Skeletal muscle cell (primary cell): ENCODE measurements at regions not wholly inside any gene's neighbourhood (a gene's known extent, or its start where the extent isn't known, plus 50 kb on each side); places are given as distances from the start of the nearest gene placed in this dataset.
"Not testable (repeated sequence)": the region's sequence is repeated elsewhere in the genome, so short reads cannot be mapped to it uniquely, and the experiment has no call there.

ENCODE experiments used
- DNase-seq: peaks from one replicate; pipeline ENCODE4 v3.0.0-alpha.2; 2010; ENCODE audit warnings: low read depth
- H3K4me3 ChIP-seq: 2 replicates; pipeline ENCODE4 v1.5.1; 2011; ENCODE audit warnings: low read depth, mild to moderate bottlenecking, control low read depth, low read length, moderate library complexity

GRCh38 chr7:15143936-15144335, 241.4 kb upstream of the DGKB start:
- H3K4me3 ChIP-seq = no peak overlapping the region
- no peak for DNase-seq

DNA sequence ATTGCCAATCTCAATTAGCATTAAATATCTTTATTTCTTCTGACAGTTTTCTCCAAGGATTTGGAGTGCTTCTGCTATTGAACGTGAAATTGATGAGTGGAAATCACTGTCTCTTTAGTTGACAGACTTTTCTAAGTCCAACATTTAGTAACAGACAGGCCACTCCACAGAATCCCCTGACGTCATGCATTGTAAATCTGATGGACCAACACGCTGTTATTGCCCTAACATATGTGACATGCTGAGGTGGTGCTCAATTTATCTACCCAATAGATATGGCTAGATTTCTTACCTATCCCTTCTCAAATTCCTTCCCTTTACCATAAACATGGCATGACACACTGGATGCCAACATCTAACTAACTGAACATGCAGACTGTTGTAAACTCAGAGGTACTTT, 240.6 kb upstream of the DGKB start:
- DNase-seq = no peak
- no peak overlapping the region for H3K4me3 ChIP-seq

- no peak for DNase-seq
- H3K4me3 ChIP-seq = no peak overlapping the region
Measured at GRCh38 chr7:15140431-15140830, 237.9 kb upstream of the DGKB start.

DNA sequence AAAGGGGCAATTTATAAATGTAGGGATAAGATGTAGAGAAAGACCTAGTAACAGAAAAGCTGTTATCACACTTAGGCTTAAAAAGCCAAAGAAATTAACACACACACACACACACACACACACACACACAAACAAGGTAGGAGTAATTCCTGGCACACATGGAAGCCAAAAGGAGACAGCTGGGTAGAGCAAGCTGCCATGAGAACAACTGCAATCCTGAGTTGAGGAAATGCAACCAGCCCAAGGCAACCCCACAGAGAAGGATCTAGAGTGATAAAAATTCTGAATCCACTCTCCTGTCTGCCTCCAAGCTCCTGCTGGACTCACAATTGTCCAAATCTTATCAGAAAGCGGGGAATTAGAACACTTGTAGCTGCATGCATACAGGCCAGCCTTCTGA, 229.1 kb upstream of the DGKB start:
- DNase-seq = no peak
- no peak overlapping the region for H3K4me3 ChIP-seq

GRCh38 chr7:15130666-15131541, 228.4 kb upstream of the DGKB start:
- no peak overlapping the region for H3K4me3 ChIP-seq
- DNase-seq = peak; percentile 27

GRCh38 chr7:15128716-15129115, 226.2 kb upstream of the DGKB start:
- H3K4me3 ChIP-seq = no peak overlapping the region
- DNase-seq = no peak

DNA sequence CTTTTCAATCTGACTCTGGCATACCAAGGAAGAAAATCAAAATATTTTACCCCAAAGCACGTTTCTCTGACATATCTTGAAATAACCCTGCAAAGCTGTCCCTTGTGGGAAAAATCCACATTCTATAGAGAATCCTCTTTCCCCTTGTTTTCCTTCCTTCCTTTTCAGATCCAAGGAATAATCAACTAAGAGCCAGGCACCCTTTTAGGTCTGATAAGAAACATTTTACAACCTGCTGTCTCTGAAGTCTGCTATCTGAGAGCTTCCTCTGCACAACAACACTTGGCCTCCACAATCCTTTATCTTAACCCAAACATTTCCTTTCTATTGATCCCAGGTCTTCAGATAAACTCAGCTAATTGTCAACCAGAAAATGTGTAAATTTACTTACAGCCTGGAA, 224.1 kb upstream of the DGKB start:
- DNase-seq, H3K4me3 ChIP-seq: not testable (repeated sequence)

- DNase-seq = no peak
- no peak overlapping the region for H3K4me3 ChIP-seq
Measured at GRCh38 chr7:15123901-15124300, 221.3 kb upstream of the DGKB start.

DNA sequence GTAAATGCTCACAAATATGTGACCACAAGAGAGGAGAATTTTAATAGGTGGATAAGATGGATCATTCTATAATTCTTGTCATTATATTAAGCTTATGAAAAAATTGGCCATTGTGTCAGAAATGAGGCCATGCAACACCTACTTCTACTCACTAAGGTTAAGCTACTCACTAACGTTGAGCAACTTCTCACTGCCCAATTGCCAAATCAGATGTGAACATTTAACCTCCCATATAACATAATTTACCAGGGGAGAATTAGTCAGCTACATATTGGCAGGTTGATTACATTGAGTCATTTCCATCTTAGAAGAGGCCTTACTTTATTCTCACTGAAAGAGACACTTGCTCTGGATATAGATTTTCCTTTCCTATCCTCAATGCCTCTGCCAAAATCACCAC, 211.2 kb upstream of the DGKB start:
- DNase-seq = peak; percentile 76
- H3K4me3 ChIP-seq = no peak overlapping the region

DNA sequence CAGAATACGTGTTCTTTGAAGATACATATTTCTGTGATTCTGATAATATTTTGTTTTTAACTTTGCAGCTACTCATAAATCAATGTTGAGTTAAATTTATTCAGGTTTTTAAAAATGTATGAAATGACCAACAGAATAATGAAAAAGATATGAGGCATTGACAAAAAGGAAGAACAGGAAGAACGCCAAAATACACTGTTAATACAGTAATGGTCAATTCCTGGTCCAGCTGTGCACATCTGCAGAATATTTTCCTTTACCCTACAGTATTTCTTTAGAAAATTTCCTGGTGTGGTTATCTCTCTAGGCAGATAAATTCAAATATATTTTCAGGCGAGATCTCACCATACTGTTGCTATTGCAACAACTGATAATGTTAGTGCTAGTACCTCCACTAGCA, 203.2 kb upstream of the DGKB start:
- H3K4me3 ChIP-seq = no peak overlapping the region
- no peak for DNase-seq

GRCh38 chr7:15104411-15105092, 202.0 kb upstream of the DGKB start:
- H3K4me3 ChIP-seq = no peak overlapping the region
- DNase-seq = no peak

DNA sequence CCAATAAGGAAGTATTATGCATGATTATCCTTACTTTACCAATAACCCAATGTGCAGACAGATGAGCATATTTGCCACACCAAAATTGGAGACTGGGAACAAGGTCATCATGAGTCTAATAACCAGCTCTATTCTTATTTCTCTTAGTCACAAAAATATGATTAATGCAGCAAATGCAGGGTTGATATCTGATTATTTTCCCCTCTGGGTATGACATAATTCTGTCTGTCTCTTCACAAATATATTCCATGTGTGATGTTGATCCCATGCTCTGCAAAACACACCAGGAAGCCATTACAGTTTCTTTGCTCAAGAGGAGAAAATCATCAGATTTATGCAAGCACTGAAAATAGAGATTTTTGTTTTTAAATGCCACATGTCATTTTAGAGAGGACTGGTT, 196.5 kb upstream of the DGKB start:
- no peak overlapping the region for H3K4me3 ChIP-seq
- no peak for DNase-seq

DNA sequence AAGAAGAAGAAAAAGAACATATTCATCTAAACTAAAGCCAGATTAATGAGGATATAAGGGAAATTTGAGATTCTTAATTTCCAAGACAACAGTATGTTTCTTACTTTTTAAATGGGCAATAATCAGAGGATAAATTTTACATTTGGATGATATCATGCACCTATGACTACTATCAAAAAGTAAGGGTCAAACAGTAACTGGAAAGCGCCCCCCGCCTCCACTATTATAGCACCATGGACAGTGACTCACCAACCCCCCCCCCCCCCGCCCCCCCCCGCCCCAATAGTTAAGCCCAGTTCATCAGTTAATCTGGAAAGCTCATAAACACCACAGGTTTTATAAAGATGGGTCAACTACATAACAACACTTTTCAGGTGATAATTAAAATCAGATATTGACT, 194.3 kb upstream of the DGKB start:
- DNase-seq = no peak
- no peak overlapping the region for H3K4me3 ChIP-seq

GRCh38 chr7:15094989-15095388, 192.4 kb upstream of the DGKB start:
- no peak for DNase-seq
- H3K4me3 ChIP-seq = no peak overlapping the region

- DNase-seq = no peak
- no peak overlapping the region for H3K4me3 ChIP-seq
Measured at GRCh38 chr7:15087771-15088170, 185.2 kb upstream of the DGKB start.

GRCh38 chr7:15086862-15087261, 184.3 kb upstream of the DGKB start:
- no peak overlapping the region for H3K4me3 ChIP-seq
- DNase-seq = no peak

GRCh38 chr7:15086131-15086611, 183.6 kb upstream of the DGKB start:
- H3K4me3 ChIP-seq = no peak overlapping the region

GRCh38 chr7:15085366-15085765, 182.8 kb upstream of the DGKB start:
- DNase-seq = no peak
- no peak overlapping the region for H3K4me3 ChIP-seq

More at GRCh38 chr7:15086131-15086611, 183.6 kb upstream of the DGKB start:
- peak; percentile 33 for DNase-seq

DNA sequence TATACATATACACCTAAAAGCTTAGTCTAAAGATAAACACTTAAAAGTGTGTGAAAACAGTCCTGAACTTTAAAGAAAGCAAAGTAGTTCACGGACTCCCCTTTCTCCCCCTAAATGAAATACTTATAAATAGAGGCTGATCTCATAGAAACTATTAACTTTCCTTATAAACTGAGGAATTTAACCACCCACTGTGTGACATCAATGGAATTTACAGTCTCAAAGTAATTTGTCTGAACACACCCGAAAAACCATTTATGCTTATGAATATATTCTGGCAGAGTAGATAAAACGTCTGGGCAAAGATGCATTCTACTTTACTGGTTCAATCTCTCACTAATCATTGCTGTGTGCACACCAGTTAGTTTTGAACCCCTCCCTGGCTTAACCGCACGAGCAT, 181.8 kb upstream of the DGKB start:
- no peak for DNase-seq
- no peak overlapping the region for H3K4me3 ChIP-seq

DNA sequence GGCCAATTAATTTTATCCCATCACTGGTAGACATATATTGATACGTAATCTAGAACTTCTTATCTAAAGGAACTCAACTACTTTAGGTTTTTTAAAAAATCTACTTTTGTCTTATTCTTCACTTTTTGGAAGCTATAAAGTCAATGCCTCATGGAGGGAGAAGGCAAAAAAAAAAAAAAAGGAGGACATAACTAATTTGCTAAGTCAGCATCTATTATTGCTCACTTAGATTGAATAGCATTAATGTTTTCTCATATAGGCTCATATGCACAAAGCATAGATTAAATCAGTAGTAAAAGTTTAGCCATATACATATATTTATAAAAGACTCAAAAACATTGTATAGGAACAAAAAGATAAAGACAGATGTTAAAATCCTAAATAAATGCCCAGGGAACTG, 179.3 kb upstream of the DGKB start:
- DNase-seq = no peak
- no peak overlapping the region for H3K4me3 ChIP-seq

DNA sequence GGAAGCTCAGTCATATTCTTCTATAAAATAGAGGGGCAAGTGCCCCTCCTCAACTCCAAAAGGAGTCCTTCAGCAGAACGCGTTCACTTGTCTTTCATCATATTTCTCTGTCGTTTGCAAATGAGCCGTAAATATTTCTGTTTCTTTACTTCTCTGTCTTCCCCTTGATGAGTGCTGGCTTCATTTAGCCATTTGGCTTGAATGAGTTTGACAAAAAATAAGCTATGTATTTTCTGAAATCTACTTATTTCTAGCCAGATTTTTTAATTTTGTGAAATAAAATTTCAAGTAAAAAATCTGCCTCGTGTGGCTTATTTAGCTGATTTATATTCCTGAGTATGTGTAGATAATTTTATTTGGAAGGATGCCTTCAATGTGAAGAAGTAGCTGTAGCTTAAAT, 170.8 kb upstream of the DGKB start:
- H3K4me3 ChIP-seq = no peak overlapping the region
- no peak for DNase-seq
